ENCODE measurements at regions not wholly inside any gene's neighbourhood (a gene's known extent, or its start where the extent isn't known, plus 50 kb on each side); places are given as distances from the start of the nearest gene placed in this dataset.

DNA sequence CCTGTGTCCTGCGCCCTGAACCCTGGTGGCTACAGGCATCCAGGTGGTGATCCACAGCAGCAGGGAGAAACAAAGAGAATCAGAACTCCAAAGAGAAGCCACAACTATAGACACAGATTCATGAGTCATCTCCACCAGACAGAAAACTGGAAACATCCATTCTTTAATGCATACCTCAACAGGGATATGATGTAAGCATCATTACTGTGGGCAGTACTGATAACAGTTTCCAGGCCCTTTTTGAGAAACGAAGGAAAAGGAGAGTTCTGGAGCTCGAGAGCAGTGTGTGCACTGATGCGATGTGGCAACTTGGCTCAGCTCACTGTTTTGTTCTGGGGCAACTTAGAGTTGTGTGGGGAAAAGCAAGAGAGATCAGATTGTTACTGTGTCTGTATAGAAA lies 215.6 kb upstream of the ADAMTS16 start:
- no peak for DNase-seq

DNA sequence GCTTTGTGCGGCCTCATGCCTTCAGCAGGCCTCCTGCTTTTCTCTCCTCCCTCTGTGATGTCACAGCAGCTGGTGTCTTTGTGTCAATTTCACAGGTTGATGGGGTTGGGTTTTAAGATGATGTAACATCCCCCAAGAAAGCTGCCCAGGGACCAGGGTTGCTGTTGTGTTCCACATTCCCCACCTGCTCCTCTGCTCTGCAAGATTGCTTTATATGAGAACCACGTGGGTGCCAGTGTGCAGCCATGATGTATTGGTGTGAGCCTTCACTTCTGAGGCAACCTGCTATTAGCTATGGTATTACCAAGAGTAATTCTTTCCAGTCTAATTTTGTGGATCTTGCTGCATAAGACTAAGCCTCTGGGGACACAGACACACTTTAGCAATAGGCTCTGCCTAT lies 213.0 kb upstream of the ADAMTS16 start:
- no peak for DNase-seq

DNA sequence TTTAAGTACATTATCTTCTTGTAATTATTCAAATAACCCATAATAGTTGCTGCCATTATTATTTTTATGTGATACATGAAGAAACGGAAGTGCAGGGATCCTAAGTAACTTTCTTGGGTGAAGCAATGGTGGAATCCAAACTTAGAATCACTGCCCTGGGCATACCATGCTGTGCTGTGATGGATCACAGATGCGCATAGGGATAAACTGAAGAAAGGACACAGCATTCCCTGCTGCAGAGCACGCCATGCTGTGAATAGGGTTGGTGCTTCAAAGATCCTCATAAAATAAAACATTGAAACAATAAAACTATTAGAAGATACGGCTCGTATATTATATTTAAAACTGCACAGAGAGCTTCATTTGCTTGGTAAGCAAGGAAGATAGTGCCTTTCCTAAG lies 211.7 kb upstream of the ADAMTS16 start:
- DNase-seq, result no peak

DNA sequence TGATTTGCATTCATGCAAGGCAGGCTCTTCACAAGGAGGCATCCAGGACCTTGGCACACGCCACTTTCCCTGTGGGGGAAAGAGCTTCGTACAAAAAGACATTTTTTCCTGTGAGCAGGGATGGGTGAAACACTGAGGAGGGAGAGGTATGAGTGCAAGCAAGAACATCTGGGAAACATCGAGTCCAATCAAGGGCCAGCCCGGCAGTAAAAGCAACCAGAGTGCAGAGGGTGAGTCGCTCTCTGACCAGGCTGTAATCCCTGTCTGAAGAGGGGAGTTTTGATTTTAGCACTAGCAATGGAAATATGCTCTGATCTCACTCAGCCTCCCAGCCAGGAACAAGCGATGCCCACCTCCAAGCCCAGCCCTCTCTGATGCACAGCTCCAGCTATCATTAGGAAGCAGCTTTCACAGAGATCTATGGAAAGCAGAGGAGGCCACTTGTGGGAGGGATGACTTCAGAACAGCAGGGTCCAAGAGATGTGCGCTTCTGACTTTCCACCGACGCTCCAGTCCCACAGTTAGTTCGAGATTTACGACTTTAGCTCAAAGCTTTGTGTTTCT lies 211.0 kb upstream of the ADAMTS16 start:
- no peak for DNase-seq

DNA sequence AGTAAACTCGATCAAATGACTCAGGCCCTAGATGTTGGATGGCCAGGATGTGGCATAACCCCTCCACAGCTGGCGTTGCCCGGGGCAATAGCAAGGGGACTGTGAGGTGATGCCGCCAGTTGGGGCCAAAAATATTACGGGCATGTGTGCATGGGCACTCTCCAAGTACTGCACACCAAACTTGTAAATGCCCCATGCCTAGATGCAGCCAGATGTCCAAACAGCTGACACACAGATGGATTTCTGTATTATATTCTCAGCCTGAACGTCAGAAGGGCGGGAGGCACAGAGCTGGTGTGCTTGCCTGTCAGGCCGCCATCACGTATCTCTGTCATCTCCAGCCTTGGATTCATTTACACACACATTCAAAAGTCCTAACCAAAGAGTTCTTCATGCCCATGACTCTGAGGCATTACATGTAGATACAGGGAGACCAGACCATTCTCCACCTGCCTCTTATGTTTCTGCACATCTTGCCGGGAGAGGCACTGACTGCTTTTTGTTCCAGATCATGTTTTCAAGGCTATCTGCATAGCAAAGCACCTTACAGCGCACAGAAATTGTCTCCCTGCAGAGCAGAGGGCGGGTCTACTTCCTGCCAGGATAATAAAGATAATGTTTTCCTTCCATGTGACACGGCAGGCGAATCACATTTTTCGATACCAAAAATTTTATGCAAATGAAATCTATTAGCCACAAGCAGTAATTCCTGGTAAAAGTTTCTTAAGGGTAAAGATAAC lies 200.9 kb upstream of the ADAMTS16 start:
- DNase-seq, result no peak

DNA sequence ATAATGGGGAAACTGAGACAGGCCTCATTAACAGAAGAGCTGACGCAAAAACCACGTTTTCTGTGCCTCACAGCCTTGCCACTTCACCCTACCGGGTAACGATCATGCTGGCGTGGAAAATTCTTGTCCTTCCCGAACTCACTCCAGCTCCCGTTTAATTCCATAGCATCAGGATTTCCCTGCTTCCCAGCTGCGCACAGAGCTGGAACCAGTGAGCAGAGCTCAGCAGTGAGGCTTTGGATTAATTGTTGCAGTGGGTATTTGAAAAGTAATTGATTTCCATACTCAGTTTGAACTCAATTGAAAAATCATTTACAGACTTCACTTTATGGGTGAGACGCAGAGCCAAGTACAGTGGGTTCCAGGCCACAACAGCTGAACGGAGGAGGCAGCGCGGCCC lies 199.0 kb upstream of the ADAMTS16 start:
- DNase-seq, result no peak

DNA sequence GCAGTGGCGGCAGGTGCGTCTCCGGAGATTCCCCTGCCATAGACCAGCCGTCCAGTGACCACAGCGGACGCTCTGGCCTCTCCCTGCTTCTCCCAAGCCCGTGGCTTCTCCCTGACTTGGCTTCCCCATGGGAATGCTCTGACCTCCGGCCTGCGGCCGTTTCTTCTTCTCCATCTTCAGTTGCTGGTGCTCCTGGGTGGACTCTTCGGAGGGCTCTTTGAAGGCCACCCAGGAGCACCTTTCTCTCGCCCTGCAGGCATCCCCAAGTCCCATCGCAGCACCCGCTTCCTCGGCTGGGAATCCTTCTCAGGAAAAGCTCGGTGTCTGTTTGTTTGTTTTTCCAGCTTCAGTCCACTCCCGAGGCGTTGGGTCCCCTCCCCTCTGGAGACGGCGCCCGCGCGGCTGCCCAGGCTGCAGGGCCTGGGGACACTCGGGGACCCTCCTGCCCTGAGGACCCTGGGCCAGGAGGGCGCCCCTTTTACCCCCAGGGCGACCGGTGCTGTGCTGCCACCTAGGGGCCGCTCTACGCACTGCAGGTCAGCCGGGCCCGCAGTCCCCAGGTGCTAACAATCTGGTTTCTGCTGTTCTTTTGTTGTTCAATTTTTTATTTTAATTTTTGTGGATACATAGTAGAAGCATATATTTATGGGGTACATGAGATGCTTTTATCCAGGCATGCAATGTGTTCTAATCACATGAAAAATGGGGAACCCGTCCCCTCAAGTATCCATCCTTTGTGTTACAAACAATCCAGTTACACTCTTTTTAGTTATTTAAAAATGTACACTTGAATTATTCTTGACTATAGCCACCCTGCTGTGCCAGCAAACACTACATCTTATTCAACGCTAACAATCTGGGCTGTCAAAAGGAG lies 197.9 kb upstream of the ADAMTS16 start:
- DNase-seq, result peak; percentile 22 to 31

DNA sequence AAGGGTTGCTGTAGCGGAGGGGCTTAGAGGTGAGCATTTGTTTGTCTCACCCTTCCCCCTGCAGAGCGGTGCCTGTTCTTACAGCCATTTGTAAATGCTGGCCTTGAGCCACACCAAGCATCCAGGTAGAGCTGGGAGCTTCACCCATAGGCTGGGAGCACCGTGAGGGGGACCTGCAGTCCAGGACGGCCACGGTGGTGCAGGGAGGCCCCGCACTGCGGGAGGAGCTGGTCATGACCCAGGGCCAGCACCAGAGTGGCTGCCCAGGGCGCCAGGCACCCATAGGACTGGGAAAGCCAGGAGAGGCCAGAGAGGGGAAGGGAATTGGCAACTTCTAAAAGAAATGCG lies 197.3 kb upstream of the ADAMTS16 start:
- DNase-seq, result no peak

DNA sequence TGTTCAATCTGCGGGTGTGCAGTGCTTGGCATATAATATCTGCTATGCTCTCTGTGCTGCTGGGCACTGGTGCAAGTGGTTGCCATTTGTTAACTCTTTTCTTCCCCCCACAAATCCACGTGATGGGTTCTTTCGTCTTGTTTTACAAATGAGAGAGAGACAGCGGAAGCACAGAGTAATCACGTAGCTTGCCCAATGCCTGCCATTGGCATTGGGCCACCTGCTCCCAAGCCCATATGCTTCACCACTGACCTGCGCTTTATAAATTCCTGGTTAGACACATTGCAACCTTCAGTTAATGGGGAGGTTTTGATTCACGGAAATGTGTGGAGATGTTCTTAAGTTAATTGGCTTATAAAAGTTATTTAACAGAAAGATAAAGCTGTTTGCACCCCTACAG lies 194.8 kb upstream of the ADAMTS16 start:
- DNase-seq, result no peak

DNA sequence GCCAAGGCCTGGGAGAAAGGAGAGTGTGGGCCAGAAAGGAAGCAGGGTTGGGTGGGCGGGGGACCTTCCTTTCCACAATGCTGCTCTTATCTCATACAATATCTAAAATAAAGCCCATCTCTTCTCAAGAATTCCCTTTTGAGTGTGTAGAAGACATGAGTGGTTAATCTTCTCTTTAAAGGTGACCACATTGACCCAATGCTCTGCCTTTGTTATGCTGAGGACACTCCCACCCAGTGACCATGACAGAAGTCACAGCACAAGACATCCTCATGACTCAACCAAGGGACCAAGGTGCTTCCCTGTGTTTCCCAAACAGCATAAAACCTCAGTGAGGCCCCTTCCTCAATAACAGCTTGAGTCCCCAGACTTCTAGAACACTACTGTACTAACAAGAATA lies 193.0 kb upstream of the ADAMTS16 start:
- DNase-seq, result no peak

DNA sequence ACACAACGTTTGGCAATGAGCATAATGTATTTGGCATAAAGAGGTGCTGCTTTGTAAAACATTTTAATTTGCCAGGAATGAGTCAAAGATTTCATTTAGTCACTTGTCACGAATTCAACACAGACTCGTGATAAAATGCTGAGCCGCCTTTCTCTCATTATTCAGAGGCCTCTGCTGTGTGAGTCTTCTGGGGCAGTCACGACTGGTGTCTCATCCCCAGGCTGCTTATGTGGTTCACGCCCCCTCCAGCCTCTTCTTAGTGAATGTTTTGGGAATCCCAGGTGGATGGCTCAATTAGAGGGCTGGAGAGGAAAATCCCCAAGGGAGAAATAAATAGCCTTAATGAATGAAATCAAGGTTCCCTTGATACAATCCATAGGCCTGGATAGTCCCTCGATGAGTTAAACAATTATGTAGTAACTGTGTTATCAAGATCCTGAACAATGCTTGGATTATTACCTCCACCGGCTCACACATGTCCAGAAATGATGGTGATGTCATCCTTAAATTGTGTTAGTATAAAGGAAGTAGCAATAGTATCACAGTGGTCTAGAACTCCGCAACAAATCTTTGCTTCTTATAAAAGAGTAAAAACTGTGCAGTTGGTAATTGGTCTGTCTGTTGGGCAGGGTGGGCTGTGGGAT lies 192.1 kb upstream of the ADAMTS16 start:
- no peak for DNase-seq

DNA sequence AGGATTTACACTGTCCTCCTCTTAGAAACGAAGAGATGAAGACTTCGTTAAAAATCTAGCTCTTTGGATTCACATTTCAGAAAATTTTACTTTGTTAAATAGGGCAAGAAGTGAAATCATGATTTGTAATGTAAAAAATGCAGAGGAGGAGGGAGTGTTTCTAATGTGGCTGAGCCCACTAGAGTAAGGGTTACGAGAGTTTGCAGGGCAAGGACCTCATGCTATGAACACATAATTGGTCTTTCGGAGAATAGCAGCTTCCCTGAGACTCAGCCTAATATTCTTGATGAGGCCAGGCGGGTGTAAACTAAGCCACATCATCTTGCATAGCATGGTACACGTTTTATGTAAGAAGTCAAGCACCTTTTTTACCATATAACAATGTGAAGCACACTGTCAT lies 191.0 kb upstream of the ADAMTS16 start:
- DNase-seq, result no peak

DNA sequence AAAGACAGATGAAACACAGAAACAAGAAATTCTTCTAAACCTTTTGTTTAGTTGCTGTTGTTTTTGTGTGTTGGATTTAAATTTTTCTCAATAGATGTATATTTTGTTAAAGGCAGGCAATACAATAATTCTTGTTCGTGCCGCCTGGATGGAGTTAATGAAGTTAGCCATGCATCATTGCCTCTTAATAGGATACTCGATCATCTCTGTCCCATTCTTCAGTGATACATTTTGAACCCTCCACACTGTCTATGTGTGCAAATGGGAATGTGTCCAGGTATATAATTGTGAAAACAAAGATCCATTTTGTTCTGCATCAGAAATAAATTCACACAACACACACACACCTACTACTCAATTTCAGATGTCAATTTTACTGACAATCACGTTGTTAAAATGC lies 186.6 kb upstream of the ADAMTS16 start:
- no peak for DNase-seq

DNA sequence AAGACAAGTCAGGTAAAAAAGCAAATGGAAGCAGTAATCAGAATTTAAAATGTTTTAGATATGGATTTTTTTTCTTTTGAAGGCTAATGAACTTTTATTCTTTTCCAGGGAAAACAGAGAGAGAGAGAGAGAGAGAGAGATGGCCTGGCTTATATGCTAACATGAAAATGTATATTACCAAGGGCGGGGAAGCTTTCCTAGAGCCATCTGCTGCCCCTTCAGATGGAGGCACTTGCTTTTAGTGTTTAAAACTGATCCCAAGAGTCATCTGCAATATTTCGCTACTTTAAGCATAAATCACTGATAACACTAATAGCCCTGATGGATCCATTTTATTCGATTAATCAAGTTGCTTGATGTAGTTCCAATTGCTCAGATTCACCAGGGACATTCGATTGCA lies 186.1 kb upstream of the ADAMTS16 start:
- no peak for DNase-seq

DNA sequence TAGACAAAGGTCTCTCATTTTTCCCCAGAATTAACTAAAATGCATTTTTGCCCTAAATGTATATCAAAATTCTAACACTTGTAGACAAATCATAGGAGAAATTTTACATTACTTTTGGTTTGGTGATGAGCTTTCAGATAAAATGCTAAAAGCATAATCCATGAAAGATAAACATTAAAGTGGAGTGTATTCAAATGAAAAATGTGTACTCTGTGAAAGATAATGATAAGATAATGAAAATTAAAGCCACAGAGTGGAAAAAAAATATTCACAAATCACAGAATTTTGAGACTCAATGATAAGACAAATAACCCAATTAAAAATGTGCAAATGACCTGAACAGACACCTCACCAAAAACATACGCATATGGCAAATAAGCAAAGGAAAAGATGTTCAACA lies 176.9 kb upstream of the ADAMTS16 start:
- no peak for DNase-seq

DNA sequence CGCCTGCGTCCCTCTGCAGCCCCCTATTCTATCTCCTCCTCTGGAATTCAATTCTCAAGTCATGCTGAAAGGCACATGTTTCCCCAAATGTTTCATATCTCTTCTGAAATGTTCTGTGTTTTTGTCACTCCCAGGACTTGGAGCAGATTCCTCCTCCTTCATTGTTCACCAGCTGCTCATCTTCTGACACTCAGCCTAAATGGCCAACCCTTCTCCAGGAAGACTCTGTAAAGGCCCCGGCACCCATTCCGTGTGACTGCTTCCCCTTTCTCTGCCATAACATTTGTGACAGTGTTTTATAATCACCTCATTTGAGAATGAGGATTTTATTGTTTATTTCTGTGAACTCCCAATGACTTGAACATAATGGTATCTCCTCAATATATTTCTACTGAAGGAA lies 170.8 kb upstream of the ADAMTS16 start:
- no peak for DNase-seq

DNA sequence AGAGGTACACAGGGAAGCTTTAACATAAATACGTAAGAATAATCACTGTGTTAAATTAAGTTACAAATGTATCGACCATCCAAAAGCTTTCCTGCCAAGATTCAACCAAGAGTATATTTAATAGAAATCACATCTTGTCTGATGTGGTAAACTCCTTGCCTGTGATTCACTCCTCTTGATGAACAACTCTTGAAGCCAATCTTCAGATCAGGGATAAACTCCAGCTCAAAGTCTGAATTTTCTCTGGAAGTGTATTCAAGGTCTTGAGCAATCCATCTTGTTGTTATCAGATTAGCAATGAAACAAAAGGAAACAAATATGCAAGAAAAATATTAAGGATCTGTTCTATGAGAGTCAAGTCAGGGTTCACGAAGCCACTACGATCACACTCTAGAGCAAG lies 170.0 kb upstream of the ADAMTS16 start:
- DNase-seq, result no peak

DNA sequence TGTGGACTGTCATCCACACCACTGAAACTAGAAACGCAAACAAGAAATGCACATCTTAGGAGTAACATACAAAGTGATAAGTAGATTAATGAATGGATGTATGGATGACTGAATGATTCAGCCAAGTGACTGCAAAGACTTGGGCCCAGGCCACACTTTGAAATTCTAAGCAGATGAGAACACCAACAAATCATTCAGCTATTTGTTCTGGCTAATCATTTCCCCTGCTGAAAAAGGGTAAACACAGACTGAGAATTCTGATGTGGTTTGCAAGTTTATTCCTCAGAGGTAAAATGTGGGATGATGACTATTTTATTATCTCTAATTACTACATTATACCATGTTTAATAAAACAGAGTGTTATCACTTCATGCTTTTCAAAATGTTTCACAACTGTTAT lies 163.2 kb upstream of the ADAMTS16 start:
- no peak for DNase-seq

DNA sequence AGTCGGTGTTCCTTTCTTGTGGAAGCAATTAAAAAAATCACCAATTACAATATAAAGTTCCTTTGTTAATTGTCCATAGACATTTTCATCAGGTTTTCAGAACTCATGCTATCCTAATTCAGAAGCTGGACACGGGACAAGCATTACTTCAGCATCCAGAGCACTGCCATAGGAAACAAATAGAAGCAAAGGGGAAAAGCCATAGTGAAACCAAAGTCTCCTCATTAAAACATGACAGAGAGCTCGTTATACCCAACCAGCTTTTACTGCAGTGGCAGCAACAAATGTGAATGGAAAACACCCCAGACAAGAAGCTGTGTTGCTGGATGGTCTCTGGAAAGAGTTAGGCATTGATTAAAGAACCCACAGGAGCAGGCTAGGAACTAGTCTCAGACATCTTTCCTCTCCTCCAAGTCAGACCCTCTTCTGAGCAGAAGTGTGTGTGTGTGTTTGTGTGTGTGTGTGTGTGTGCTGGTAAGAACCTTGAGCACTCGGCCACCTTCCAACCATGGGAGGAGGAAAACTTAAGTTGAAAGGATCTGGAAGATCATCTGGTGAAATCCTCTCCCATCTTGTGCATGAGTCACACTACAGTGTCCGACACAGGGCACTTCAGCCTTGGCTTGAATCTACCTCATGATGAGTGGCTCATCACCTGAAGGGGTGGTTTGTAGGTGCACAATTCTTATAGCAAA lies 162.6 kb upstream of the ADAMTS16 start:
- no peak for DNase-seq

DNA sequence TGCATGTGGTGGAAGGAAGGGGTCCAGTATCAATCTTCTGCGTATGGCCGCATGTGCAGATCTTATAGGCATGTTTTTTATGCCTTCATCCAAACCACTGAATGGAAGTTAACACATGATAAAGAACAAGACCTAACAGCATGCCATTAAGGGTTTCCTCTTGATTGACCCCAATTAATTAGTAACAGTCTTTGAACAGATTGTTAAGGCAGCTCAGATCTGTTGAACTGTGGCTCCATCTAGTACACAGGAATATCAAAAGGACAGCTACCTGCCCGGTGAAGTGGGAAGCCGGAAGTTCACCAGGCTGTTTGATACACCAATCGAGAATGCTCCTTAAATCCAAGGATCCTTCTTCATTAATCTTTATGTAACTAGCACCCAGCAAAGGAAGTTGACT lies 159.9 kb upstream of the ADAMTS16 start:
- DNase-seq, result no peak

DNA sequence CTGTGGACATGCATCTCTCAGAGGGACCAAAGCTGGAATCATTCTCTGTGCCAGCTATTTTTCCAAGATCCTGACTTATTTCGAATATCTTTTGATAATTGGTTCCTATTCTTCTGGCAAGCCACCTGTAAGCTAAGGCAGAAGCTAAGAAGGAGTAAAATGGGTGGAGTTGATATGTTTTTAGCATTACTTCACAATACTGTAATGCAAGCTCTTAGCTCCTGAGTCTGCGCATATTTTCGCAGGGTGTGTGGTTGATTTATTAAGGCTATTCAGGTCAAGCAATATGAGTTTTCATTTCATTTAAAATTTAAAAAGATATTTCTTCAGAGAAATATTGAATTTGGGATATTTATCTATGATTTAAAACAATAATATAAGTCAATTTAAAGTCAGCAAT lies 158.5 kb upstream of the ADAMTS16 start:
- DNase-seq, result no peak

DNA sequence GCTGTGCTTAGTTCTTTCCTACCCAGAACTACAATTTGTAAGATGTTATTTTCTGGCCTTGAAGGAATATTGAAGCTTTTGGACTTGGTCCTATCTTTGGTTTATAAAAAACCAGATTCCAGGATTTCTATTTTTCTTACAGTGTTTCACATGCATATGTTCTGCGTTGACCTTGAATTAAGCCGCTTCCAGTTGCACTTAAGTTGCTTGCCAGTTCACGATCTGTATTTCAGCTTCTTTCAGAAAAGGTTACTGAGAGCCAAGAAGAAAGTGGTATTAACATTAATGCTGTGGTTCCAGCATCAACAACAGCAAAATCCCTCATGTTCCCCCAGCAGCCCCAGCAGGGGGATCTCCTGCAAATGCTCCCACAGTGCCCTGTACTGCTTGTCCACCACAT lies 156.4 kb upstream of the ADAMTS16 start:
- no peak for DNase-seq

DNA sequence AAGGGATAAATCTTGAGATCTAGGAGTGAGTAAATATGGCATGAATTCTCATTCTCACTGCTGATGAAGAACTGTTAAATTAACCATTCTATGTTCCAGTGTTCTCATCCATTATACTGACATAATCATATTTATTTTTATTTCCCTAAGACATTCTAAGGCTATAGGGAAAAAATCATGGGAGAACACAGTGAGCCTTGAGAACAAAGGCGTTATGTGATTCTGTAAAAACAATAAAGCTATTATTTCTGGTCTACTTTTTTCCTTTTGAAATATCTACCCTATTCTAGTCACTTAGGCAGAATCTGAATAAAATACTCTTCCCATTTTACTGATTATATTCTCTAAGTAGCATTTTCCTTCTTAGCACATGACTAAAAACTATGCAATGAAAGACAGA lies 155.7 kb upstream of the ADAMTS16 start:
- no peak for DNase-seq

All from stimulated activated CD4-positive, alpha-beta T cell treated with anti-CD3 and anti-CD28 coated beads, Interleukin-2, amount 100 ng/mL, for 24 hours (primary cell).